ENCODE measurements at regions not wholly inside any gene's neighbourhood (a gene's known extent, or its start where the extent isn't known, plus 50 kb on each side); places are given as distances from the start of the nearest gene placed in this dataset.

GRCh38 chr6:112522587-112522986, 175.5 kb downstream of the RFPL4B start:
- ChIA-PET CTCF (no interaction called here), POLR2A (no interaction called here)
- Histone ChIP-seq H3K4me1 (ENCODE audit: control insufficient read depth in 1 of 2, insufficient read depth in 2 of 2, low read depth in 1 of 2, low read length in 1 of 2) (no peaks in the 10 kb centered on the region; a peak in 1 of 4 replicates), H3K9ac (no peak overlapping the region), H3K27ac (ENCODE audit: low read depth in 2 of 2, low read length in 1 of 2) (no peak overlapping the region), H4K20me1 (ENCODE audit: insufficient read depth) (no peaks in the 10 kb centered on the region), H3K4me2 (no peak overlapping the region), H3K9me2 (no peaks in the 10 kb centered on the region), H3F3A (replicated peaks; ENCODE audit: insufficient read depth) (no peaks in the 10 kb centered on the region), H3K79me2 (ENCODE audit: insufficient read depth) (no peaks in the 10 kb centered on the region), H3K27me3 (ENCODE audit: insufficient read depth) (no peaks in the 10 kb centered on the region), H3K4me3 (ENCODE audit: low read depth in 2 of 2, low read length in 1 of 2) (no peak overlapping the region), H3K9me3 (no peaks in the 10 kb centered on the region), H3K36me3 (replicated peaks in 1 of 2; ENCODE audit: control insufficient read depth in 1 of 2, insufficient read depth in 2 of 2, low read length in 1 of 2) (no peaks in the 10 kb centered on the region), H2AFZ (ENCODE audit: low read depth) (no peak overlapping the region)
- TF ChIP-seq JUND (IDR thresholded peaks at IDR 0.05) (no peak), USF1 (IDR thresholded peaks at IDR 0.05; ENCODE audit: borderline replicate concordance, low read depth) (no peak), SMC3 (IDR thresholded peaks at IDR 0.05; ENCODE audit: low read depth, low read length) (no peak), FOSL2 (IDR thresholded peaks at IDR 0.05; ENCODE audit: borderline replicate concordance, low read depth) (no peak), FOXM1 (IDR thresholded peaks at IDR 0.05; ENCODE audit: low read depth) (no peak), IRF3 (IDR thresholded peaks at IDR 0.05; ENCODE audit: low read depth, low read length) (no peak), PBX3 (IDR thresholded peaks at IDR 0.05) (no peak), POLR2AphosphoS5 (IDR thresholded peaks at IDR 0.05; ENCODE audit: low read depth, low read length) (no peak), TAF1 (IDR thresholded peaks at IDR 0.05; ENCODE audit: borderline replicate concordance, low read depth, low read length) (no peak), EP300 (IDR thresholded peaks at IDR 0.05; ENCODE audit: borderline replicate concordance in 1 of 2, low read depth in 1 of 2, low read length in 1 of 2) (no peak), EZH2phosphoT487 (IDR thresholded peaks at IDR 0.05; ENCODE audit: borderline replicate concordance, low read depth) (no peak), GABPA (IDR thresholded peaks at IDR 0.05; ENCODE audit: low read depth) (no peak), TEAD4 (IDR thresholded peaks at IDR 0.05; ENCODE audit: borderline replicate concordance, insufficient read depth) (no peak), RAD21 (IDR thresholded peaks at IDR 0.05; ENCODE audit: low read length) (no peak), YY1 (IDR thresholded peaks at IDR 0.05; ENCODE audit: low read depth) (no peak), TCF12 (IDR thresholded peaks at IDR 0.05) (no peak), MAX (IDR thresholded peaks at IDR 0.05; ENCODE audit: low read depth) (no peak), USF2 (IDR thresholded peaks at IDR 0.05; ENCODE audit: borderline replicate concordance, low read depth, low read length) (no peak)
- 88% methylated on average over 4 of the region's 4 CpGs for WGBS (ENCODE audit: low lambda C conversion rate)
- no peak for DNase-seq

Measured in SK-N-SH (cell line).